HTR-8/SVneo (cell line): ENCODE measurements at regions not wholly inside any gene's neighbourhood (a gene's known extent, or its start where the extent isn't known, plus 50 kb on each side); places are given as distances from the start of the nearest gene placed in this dataset.

Experiments
- DNase-seq: peaks from one replicate; pipeline ENCODE4 v3.0.0; 2011; ENCODE audit warnings: low spot score, mixed read lengths; ENCODE audit not compliant: insufficient read length
- FAIRE-seq: peaks from 2 replicates; lab custom pipeline; 2011; peaks lifted over from hg19 to GRCh38; lab: Jason Lieb, UNC

DNA sequence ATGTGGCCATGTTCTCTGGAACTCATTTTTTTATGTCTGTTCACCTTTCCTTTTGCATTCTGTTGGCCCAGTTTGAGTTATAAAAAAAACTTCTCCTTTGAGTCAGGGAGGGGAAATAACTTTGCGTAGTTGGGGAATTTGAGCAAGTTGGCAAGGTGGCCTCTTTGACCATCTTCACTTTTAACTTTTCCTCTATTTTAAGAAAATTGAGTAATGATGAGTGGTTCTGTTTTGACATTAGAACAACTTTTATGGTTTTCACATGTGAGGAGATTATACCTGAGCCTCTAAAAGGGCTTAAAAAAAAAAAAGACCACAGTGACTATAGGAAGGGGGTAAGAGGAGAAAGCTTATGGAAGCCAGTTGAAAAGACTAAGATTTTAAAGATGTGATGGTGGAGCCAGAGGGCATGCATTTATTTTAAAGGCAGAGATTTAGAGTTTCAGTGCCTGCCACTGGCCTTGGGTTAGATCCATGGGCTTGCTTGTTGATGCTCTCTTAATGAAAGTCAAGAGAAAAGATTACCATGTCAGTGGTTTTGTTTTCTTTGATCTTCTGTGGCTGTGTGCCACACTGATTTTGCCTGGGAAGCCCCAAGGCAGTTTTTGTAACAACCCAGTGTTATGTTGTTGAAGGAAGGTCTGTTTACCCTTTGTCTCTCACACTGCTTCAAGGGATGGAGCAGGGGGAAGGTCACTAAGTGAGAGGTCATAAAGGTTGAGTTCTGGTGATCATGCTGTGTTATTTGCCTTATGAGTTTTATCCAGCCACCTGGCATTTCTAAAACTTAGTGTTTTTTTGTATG lies 219.7 kb upstream of the CD180 start:
- no peak for FAIRE-seq

DNA sequence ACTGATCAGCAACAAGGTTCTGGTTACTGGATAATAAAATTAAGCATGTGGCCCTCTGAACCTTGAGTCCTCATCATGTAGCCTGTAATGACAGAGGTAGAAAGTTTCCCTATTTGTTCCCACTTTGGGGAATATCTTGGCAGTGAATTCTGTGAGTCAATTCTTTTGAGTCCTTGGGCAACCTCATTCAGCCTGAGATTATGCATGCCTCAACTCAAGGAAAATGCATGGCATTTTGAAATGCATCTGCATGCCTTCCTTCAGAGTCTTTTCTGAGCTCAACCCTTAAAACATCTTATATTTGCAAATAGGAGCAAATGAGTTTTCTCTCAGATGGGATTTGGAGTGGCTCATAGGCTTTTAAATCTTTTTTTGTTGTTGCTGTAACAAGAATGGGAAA lies 218.1 kb upstream of the CD180 start:
- DNase-seq (no peak), FAIRE-seq (no peak)

More for the DNA sequence above, 219.7 kb upstream of the CD180 start:
- no peak for DNase-seq

DNA sequence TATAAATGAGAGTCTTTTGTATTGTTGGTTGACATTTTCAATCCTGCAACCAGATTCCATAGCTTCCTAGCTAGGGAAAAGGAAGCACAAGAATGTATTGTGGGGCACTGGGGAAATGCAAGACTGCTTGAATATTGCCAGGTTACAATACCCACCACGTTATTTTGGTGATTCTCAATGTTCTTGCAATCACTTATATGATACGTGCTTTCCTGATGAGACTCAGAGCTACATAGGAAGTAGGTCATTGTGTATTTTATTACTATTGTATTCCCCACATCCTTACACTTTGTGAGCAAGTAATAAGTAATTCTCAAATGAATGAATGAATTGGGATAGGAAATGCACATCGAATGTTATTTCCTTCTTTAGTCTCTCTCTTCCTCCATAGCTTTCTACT lies 217.1 kb upstream of the CD180 start:
- DNase-seq, result no peak
- FAIRE-seq, result no peak

DNA sequence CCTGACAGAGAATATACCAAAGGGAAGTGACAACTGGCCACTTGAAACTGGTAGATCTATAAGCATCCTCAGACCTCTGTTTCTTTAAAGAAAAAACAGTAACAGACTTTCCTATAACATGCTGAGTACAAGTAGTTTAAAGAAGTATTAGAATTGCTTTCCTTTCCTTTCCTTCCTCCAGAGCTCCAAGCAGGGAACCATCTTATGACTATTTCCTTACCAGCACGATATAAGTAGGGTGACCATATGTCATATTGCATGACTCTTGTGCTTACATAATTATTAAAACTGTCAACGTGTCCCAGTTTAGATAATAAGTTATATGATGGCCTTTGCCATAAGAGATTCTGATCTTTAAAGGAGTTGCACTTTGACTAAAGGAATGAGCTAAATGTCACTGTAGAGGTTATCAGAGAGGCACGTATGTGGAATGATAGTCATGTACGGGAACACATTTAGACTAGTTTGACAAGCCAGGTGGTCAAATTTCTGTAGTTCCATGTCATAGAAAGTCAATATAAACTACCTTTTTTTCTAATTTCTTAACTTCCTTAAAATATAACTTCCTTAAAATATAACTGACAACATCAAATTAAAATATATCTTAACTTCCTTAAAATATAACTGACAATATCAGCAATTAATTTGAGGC lies 212.7 kb upstream of the CD180 start:
- FAIRE-seq (no peak), DNase-seq (no peak)

DNA sequence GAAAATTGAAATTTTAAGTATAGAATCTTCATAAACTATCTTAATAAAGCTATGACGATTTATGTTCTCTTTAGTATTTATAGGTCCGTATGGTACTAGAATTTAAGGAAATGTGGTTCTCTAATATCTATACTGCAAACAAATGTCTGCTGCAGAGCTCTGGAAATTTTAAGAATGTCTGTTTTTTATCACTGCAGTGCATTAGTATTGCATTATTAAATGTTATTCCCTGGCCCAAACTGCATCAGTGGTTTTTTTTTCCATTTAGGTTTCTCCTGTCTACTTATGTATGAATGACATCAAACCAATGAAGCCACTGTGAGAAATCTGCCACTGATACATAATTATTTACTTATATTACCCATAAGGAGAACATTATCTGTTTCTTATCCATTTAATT lies 211.4 kb upstream of the CD180 start:
- DNase-seq, result no peak
- FAIRE-seq, result no peak

DNA sequence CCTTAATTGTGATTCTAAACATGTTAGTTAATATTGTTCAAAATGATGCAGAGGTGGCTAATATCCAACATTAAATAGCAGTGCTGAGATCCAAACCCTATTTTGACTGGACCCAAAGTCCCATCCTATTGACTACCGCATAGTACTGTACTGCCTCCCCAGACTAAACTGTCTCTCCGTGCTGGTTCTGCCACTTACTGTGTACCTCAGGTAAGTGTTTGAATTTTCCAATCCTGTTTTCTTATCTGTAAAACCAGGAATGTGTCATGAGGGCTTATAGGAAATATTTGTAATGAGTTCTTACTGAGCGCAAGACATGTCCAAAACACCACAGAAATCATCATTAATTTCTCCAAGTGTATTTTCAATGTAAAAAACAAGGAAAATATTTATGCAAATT lies 209.2 kb upstream of the CD180 start:
- DNase-seq, result no peak
- no peak for FAIRE-seq

DNA sequence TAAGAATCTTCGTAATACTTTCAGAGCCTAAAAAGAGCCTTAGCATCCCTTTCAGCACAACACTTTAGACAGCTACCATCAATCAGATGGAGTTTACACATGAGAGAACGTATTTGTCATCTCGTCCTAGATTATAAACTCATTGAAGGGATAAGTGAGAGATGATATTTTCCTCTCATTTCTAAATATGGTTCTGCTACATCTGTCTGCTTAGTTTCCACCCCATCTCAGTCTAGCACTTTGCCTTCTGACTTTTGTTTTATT lies 208.4 kb upstream of the CD180 start:
- DNase-seq (no peak), FAIRE-seq (no peak)

DNA sequence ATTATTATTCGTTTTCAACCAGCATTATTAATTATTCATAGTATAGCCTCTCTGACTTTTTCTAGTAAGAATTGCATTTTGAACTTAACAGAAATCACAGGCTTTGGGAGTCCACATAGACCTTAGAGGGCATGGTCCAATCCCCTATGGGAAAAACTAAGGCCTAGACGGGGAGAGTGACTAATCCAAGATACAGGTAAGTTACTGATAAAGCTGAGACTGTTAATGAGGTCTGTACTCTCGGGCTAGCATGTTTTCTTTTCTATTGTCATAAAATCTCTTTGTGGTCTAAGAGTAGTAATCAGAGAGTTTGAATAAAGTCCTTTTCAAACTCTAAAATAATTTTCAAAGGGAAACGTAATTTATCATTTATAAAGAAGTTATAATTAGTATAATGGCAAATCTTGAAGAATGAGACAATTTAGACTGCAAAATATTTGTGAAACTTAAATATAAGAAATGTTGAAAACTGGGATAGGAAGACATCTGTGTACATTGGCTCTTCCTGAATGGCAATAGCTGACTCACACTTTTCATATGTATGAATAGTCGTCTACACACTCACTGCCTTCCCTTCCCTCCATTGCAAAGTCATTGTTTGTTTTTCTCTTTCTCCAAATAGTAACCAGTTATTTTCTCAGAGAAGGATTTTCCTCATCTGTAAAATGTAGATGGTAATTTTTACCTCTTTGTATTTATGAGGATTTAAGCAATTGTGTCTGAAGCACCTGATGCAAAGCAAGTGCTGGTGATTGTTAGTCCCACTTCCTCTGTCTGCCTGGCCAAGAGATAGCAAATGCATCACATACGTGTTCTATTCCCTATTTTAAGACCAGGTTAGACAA lies 207.9 kb upstream of the CD180 start:
- DNase-seq (no peak), FAIRE-seq (no peak)

DNA sequence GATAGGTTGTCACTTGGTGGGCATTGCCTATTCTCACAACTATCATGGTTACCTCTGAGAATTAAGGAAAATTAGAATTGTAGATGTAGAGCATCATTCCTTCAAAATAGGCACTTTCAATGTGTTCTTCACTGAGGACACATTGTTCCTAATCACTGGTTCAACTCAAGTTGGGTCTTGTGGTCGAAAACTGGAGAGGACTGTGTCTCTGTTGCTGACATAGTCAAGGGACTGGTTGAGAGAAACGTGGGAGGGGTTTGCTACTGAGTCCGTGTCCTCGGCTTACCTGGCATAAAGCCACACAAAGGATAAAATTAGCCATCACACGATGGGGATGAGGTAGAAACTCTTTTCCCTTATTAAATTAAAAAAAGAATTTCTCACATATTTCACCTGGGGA lies 205.9 kb upstream of the CD180 start:
- FAIRE-seq (no peak), DNase-seq (no peak)

DNA sequence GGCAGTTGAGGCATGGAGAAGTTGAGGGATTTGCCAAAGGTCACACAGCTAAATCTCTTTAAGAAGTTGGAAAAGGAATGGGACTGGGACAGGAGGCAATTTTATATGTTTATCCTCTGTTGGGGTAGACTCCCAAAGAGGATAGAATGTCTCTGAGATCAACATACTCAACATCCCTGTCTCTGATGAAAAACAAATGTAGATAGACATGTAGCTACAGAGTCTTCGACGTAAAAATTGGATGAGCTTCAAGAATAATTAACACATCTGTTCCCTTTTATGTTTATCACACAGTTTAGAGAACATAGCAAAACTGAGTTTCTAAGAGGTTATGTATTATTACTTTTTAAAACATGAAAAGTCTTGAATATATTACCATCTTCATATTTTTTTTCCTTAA lies 204.6 kb upstream of the CD180 start:
- FAIRE-seq, result no peak

DNA sequence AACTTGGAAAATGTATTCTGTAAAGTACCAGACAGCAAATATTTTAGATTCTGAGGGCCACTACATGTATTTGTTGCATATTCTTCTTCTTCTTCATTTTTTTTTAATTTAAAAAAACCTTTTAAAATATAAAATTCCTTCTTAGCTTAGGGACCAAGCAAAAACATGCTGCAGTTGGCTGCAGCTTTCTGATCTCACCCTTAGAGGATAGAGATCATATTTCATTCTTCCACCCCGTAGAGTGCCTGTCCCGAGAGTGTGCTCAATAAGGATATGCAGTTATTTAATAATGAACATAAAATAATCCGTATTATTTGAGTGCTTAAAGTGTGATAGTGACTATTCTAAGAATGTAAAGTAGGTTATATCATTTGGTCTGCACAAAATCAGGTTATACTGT lies 204.2 kb upstream of the CD180 start:
- FAIRE-seq (no peak), DNase-seq (no peak)

More for the DNA sequence above, 204.6 kb upstream of the CD180 start:
- DNase-seq, result no peak

DNA sequence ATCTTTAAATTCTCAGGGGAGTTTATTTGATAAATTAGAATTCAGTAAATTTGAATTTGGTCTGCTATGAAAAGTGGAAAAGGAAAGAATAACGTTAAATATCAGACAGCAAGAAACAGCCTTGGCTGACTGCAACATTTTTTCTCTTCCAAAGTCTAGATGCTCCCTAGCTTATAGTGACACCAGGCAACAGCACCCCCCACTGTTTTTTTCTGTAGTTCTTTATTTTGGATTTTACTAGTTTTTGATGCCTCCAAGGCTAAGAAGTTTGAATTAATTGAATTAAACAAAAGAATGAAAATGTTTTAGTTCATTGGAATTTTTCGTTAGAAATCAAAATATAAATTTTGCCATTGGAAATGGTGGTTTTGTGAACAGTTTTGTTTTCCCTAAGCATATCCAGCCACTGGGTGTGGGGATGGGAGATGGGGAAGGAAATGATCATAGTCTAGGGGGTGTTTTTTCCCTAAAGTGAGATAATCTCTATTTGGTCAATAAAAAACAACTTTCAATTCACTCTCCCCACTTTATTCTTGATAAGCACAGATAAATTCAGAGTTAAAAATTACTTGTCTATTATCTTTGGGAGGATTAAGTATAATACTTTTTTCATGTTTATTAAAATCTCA lies 199.3 kb upstream of the CD180 start:
- FAIRE-seq (no peak), DNase-seq (no peak)

DNA sequence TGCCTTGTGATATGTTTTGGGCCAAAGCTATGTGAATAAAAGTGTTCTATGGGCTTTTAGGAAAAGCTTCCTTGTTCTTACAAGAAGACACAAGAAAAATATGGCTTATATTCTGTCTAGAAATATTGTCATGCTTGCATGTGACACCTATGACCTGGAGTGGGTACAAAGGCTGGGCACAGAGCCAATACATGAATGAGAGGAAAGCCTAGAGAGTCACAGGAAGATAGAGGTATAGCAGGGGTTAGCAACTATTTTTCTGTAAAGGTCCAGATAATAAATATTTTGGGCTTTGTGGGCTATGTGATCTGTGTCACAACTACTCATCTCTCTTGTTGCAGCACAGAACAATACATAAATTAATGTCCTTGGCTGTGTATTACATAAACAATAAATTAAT lies 196.6 kb upstream of the CD180 start:
- DNase-seq (no peak), FAIRE-seq (no peak)

DNA sequence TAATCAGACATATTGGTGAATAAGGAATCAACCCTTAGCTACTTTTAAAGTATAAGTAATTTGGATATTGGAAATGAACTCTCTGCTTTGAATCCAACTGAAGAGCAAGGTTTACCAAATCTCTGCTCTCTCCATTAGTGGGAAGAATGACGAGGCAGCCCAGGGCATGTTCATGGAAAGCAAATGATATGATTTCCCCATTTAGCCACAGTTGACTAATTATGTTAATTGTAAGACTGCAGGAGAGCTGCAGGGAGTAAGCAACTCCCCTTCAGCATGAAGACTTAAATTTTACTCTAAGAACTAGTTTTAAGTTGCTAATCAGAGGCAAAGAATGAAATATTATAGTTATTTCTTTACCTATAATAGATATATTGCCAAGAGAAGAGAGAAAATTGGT lies 194.3 kb upstream of the CD180 start:
- DNase-seq (no peak), FAIRE-seq (no peak)

DNA sequence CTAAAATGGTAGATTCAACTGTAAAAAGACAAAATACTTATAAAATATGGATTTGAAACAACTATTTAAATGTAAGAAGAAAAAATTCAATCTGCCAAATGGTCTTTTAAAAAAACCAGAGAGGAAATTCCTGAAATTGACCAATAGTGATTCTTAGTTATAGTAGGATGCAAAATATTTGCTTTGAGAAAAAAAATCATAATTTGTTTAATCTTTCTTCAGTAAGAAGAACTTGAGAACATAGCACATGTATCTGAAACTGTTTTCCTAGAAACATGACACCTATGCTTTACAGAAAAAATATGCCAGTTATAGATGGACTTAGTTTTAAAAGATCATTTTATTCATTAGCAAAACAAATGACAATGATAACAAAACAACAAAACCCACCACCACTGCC lies 186.9 kb upstream of the CD180 start:
- FAIRE-seq, result no peak
- no peak for DNase-seq

DNA sequence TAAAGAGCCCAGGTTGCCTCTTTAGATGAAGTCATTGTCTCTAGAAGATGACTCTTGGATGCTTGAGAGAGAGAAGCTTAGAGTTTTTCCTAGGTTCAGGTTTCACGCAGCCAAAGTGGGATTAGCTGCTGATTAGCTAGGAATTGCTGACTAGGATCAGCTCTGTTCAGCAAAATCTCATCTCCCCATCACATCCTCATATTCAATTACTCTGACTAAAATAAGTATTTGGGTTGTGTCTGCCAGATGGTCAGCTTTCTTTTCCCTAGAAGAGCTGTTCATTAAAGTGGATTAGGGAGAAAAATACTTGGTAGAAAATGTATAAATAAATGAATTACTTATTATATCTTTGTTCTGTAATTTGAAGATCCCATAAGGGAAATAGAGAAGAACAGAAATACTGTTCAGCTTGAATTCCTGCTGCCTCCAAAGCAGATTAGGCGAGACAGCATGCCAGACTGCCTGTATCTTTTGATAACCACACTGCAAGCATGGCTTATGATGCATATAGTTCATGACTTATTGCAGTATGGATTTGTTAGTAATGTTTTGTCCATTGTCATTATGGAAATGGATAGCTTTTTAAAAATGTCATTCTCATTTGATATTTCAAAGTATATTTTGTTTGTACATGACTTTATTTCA lies 184.8 kb upstream of the CD180 start:
- FAIRE-seq (no peak), DNase-seq (no peak)

DNA sequence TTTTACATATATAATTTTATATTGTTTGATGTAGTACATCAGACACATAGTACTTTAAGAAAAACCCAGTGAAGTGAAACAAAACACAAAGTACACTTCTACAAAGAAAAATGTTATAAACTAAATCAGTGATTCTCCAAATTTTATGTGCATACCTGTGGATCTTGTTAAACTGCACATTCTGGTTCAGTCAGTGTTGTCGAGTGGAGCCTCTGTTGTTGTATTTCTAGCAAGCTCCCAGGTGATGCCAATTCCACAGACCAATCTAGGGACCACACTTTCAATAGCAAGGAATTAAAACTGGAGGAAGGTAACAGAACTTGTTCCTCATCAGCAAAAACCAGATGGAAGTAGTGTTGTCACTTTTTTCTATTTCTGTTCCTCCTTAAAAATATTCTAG lies 183.8 kb upstream of the CD180 start:
- FAIRE-seq, result no peak
- DNase-seq, result no peak

DNA sequence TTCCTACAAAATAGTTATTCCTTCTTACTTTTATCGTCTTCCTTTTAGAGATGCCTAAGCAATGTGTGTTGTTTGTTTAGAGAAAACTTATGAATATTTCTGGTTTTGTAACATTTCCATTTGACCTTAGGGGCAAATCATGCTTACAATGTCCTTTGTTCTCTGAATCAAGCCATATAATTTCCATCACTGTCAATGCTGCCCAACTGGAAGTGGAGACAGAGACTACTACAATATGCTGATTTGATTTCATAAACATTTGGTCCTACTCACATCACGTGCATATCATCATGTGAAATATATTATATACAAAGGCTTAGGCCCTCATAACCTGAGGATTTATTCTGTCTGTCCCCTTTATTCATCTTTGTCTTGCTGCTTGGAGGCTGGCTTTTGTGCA lies 183.2 kb upstream of the CD180 start:
- FAIRE-seq, result no peak

DNA sequence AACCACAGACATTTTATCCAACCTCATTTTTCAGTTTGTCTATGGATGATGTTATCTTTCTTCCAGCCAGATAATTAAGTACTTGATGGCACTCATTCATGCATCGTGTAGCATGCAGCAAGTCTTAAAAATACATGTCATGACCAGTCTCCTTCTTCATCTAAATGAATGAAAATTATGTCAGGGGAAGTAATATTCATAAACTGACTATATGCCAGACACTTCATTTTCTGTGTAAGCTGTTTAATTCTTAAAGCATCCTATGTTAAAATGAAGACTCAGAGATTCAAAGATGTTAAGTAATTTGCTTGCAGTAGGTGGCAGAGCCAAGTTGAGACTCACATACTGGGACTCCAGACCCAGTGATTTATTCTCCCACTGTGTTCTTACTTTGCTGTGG lies 181.7 kb upstream of the CD180 start:
- no peak for FAIRE-seq
- no peak for DNase-seq

More for the DNA sequence above, 183.2 kb upstream of the CD180 start:
- no peak for DNase-seq

DNA sequence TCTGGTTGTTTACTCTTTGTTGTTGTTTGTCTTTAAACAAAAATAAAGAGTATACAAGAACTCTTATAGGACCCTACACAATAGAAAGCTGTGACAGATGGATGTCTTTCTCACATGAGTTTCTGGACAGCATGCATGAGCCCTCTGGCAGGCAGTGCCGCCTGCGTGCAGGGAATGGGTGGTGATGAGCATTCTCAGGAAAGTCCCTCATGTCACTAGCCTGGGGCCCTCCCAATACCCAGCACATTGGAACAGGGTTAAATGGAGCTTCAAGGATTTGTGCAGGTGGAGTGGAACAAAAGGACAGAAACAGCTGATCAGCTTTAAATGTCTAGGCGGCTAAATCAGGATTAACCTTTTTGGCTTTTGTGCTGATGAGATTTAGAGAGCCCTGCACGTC lies 181.0 kb upstream of the CD180 start:
- FAIRE-seq (no peak), DNase-seq (no peak)
